A549 (cell line): ENCODE measurements at regions not wholly inside any gene's neighbourhood (a gene's known extent, or its start where the extent isn't known, plus 50 kb on each side); places are given as distances from the start of the nearest gene placed in this dataset.

Source experiments
- ATAC-seq, 2 experiments: fragments of 200-7000 bp in 1 of 2; fragments of >200 bp in 1 of 2; cut with Nextera tagmentation in 1 of 2; cut with Tn5 transposase in 1 of 2; 3 replicates each; pipeline versions ENCODE4 v1.8.0 to v1.9.1; 2018 to 2020; ENCODE audit warnings: mild to moderate bottlenecking in 1 of 2, moderate library complexity in 1 of 2
- CTCF ChIA-PET: fragments of 300-600 bp; sonication (Branson Sonifier 250); formaldehyde crosslinking; extraction: SDS; loops from one replicate; lab custom pipeline; 2021; ENCODE audit warnings: antibody characterized with exemption, inconsistent platforms; lab: Yijun Ruan, JAX
- POLR2A ChIA-PET: fragments of 350-600 bp; formaldehyde crosslinking; extraction: SDS; loops from one replicate; lab custom pipeline; 2021; ENCODE audit warnings: antibody characterized with exemption, inconsistent platforms; lab: Yijun Ruan, JAX
- DNase-seq, 2 experiments: peaks; one replicate each; pipeline versions ENCODE4 v3.0.0 to v3.0.0-alpha.2; 2011 to 2016; ENCODE audit warnings: low read depth in 1 of 2, low spot score in 1 of 2
- FAIRE-seq: peaks from 2 replicates; lab custom pipeline; 2011; peaks lifted over from hg19 to GRCh38; lab: Jason Lieb, UNC
- H3K27ac ChIP-seq, 2 experiments: fragments of >200 bp; sonication (Bioruptor Twin); formaldehyde crosslinking; 3 replicates each; pipeline ENCODE4 v1.5.1; 2016 to 2017
- H3K4me1 ChIP-seq: fragments of >200 bp; sonication (Bioruptor Twin); formaldehyde crosslinking; 3 replicates; pipeline ENCODE4 v1.6.1; 2016
- H3K4me2 ChIP-seq: fragments of >200 bp; sonication (Bioruptor Twin); formaldehyde crosslinking; 3 replicates; pipeline ENCODE4 v1.6.1; 2016
- H3K4me3 ChIP-seq: fragments of >200 bp; sonication (Bioruptor Twin); formaldehyde crosslinking; 3 replicates; pipeline ENCODE4 v1.5.1; 2016
- H3K9me3 ChIP-seq: fragments of >200 bp; sonication (Bioruptor Twin); formaldehyde crosslinking; 3 replicates; pipeline ENCODE4 v1.6.1; 2016
- CBX2 ChIP-seq: fragments of 200-600 bp; sonication (generic); IDR thresholded peaks from 2 replicates; pipeline ENCODE4 v1.6.1; 2016; ENCODE audit warnings: low read depth, mild to moderate bottlenecking, borderline replicate concordance
- EHMT2 ChIP-seq: fragments of 200-600 bp; sonication (generic); IDR thresholded peaks from 2 replicates; pipeline ENCODE4 v1.6.1; 2016; ENCODE audit warnings: antibody characterized with exemption, low read depth, mild to moderate bottlenecking, moderate library complexity
- EP300 ChIP-seq, 2 experiments: fragments of >200 bp; sonication (Bioruptor Twin); formaldehyde crosslinking; IDR thresholded peaks; 2 replicates in 1 of 2; 3 replicates in 1 of 2; pipeline ENCODE4 v1.6.1; 2016 to 2017
- FOSL2 ChIP-seq, 2 experiments: fragments of 450-650 bp in 1 of 2; fragments of >200 bp in 1 of 2; sonication (Bioruptor Twin) in 1 of 2; formaldehyde crosslinking; IDR thresholded peaks; 2 replicates each; pipeline versions ENCODE4 v1.5.0 to v1.6.1; 2016 to 2020; ENCODE audit warnings: mild to moderate bottlenecking in 1 of 2, moderate library complexity in 1 of 2
- HEYL ChIP-seq: fragments of 250-450 bp; sonication (Bioruptor Pico); IDR thresholded peaks from 2 replicates; pipeline ENCODE4 v1.8.0; 2021; ENCODE audit warnings: mild to moderate bottlenecking, moderate library complexity
- HOXB5 ChIP-seq: fragments of 250-450 bp; sonication (Bioruptor Pico); IDR thresholded peaks from 2 replicates; pipeline ENCODE4 v1.5.0; 2020; ENCODE audit warnings: mild to moderate bottlenecking, moderate library complexity
- JUN ChIP-seq, 2 experiments: fragments of >200 bp; sonication (Bioruptor Twin); formaldehyde crosslinking; IDR thresholded peaks; 2 replicates in 1 of 2; 3 replicates in 1 of 2; pipeline ENCODE4 v1.6.1; 2016 to 2017
- NR3C1 ChIP-seq: fragments of >200 bp; sonication (Bioruptor Twin); formaldehyde crosslinking; IDR thresholded peaks from 3 replicates; pipeline ENCODE4 v1.6.1; 2017
- TFCP2L1 ChIP-seq: fragments of 250-450 bp; sonication (Bioruptor Pico); IDR thresholded peaks from 2 replicates; pipeline ENCODE4 v1.5.0; 2021; ENCODE audit warnings: mild to moderate bottlenecking
- WGBS: methylation state at CpG from one replicate; pipeline ENCODE4 v1.1.6; 2017; ENCODE audit errors: missing lambda C conversion rate; 5-methylcytosine and 5-hydroxymethylcytosine counted together
- TF ChIP-seq, protein P1 (sequence below): fragments of >200 bp; sonication (Bioruptor Twin); formaldehyde crosslinking; IDR thresholded peaks from 3 replicates; pipeline ENCODE4 v1.5.1; 2016
- TF ChIP-seq, protein P2 (sequence below): IDR thresholded peaks from 2 replicates; pipeline ENCODE4 v1.6.1; 2012
- TF ChIP-seq, protein P3 (sequence below): fragments of 200-600 bp; sonication (generic); IDR thresholded peaks from 2 replicates; pipeline ENCODE4 v1.6.1; 2016; ENCODE audit warnings: antibody characterized with exemption, mild to moderate bottlenecking, moderate library complexity
- TF ChIP-seq, protein P4 (sequence below): fragments of >200 bp; sonication (Bioruptor Twin); formaldehyde crosslinking; IDR thresholded peaks from 2 replicates; pipeline ENCODE4 v1.6.1; 2016
- TF ChIP-seq, protein P5 (sequence below): IDR thresholded peaks from 2 replicates; pipeline ENCODE4 v1.6.1; 2012

DNA sequence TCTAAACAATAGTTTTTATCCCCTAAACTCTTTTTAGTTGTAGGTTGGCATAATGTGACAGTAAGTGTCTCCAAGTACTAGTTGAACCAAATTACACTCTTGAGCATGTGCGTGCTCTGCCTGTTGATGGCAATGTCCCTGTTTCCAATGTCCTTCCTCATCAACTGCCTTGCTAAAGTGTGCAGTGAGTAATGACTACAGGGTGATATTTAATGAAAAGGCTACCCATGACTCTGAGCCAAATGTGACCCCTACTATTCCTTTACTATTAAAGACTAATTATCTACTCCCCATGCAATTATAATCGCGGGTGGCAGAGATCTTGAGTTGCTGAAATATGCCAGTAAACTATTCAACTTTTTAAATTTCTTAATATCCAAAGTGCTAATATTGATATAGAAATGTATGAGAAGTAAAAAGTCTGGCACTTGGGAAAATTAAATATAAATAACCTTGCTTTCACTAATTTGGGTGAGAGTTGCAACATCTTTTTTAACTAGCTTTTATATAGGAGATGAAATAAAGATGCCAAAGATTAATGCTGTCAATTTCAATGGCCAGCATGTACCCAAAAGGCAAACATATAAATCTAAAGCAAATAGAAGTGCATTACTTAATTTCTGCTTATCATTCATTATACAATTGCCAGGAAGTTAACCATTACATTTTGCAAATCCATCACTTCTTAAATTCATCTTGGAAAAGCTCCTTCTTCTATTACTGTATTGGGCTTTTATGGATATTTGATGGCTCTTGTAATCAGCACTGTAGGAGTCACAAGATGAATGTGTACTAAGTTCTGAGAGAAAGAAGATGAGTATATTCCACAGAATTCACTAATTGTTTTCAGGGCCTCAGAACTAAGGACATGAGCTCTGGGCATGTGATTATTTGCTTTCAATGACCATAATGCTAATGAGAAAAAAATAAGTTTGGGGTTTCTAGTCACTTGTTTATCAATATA is 518.2 kb upstream of the NAALADL2 start:
- no peak overlapping the region for H3K27ac ChIP-seq
- CTCF ChIA-PET = no interaction called here
- no peaks in the 10 kb centered on the region for H3K4me1 ChIP-seq
- H3K4me3 ChIP-seq = no peak overlapping the region
- 51% methylated on average over 3 of the region's 3 CpGs for WGBS
- TF ChIP-seq, protein P1, sequence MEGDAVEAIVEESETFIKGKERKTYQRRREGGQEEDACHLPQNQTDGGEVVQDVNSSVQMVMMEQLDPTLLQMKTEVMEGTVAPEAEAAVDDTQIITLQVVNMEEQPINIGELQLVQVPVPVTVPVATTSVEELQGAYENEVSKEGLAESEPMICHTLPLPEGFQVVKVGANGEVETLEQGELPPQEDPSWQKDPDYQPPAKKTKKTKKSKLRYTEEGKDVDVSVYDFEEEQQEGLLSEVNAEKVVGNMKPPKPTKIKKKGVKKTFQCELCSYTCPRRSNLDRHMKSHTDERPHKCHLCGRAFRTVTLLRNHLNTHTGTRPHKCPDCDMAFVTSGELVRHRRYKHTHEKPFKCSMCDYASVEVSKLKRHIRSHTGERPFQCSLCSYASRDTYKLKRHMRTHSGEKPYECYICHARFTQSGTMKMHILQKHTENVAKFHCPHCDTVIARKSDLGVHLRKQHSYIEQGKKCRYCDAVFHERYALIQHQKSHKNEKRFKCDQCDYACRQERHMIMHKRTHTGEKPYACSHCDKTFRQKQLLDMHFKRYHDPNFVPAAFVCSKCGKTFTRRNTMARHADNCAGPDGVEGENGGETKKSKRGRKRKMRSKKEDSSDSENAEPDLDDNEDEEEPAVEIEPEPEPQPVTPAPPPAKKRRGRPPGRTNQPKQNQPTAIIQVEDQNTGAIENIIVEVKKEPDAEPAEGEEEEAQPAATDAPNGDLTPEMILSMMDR = no peak
- ATAC-seq (no peak), FAIRE-seq (no peak), DNase-seq (no peak)
- no peak overlapping the region for H3K4me2 ChIP-seq
- POLR2A ChIA-PET = no interaction called here
- H3K9me3 ChIP-seq = no peaks in the 10 kb centered on the region

DNA sequence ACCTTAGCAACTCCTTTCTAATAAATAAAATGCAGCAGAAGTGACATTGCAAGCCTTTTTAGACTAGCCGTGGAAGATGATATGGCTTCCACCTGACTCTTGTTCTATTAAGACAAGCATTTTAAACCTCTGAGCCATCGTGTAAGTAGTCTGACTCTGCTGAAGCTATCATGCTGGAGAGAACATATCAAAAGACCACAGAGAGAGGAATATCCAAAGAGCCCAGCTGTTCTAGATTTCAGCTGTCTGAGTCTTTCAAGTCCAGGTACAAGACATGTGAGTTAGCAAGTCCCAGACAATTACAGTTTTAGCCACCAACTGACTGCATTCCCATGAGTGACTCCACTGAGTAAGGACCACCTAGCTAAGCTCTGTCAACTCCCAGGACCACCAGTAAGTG is 517.0 kb upstream of the NAALADL2 start:
- POLR2A ChIA-PET = no interaction called here
- Histone ChIP-seq H3K4me1 (no peaks in the 10 kb centered on the region), H3K4me2 (no peak overlapping the region), H3K4me3 (no peak overlapping the region), H3K9me3 (no peaks in the 10 kb centered on the region), H3K27ac (no peak overlapping the region)
- WGBS = 47% methylated on average over 2 of the region's 2 CpGs
- CTCF ChIA-PET = no interaction called here
- DNase-seq = no peak
- ATAC-seq = no peak
- no peak for FAIRE-seq
- TF ChIP-seq NR3C1 (no peak), EP300 (IDR thresholded peaks at IDR 0.05) (no peak), HOXB5 (CRISPR knock-in tag) (no peak), CBX2 (no peak), HEYL (CRISPR knock-in tag) (no peak), FOSL2 (IDR thresholded peaks at IDR 0.05) (no peak), FOSL2 (CRISPR knock-in tag; IDR thresholded peaks at IDR 0.05) (no peak), JUN (IDR thresholded peaks at IDR 0.05) (no peak), EHMT2 (no peak), TFCP2L1 (CRISPR knock-in tag) (no peak)
- TF ChIP-seq, protein P2, sequence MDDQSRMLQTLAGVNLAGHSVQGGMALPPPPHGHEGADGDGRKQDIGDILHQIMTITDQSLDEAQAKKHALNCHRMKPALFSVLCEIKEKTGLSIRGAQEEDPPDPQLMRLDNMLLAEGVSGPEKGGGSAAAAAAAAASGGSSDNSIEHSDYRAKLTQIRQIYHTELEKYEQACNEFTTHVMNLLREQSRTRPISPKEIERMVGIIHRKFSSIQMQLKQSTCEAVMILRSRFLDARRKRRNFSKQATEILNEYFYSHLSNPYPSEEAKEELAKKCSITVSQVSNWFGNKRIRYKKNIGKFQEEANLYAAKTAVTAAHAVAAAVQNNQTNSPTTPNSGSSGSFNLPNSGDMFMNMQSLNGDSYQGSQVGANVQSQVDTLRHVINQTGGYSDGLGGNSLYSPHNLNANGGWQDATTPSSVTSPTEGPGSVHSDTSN = no peak
- TF ChIP-seq, protein P3, sequence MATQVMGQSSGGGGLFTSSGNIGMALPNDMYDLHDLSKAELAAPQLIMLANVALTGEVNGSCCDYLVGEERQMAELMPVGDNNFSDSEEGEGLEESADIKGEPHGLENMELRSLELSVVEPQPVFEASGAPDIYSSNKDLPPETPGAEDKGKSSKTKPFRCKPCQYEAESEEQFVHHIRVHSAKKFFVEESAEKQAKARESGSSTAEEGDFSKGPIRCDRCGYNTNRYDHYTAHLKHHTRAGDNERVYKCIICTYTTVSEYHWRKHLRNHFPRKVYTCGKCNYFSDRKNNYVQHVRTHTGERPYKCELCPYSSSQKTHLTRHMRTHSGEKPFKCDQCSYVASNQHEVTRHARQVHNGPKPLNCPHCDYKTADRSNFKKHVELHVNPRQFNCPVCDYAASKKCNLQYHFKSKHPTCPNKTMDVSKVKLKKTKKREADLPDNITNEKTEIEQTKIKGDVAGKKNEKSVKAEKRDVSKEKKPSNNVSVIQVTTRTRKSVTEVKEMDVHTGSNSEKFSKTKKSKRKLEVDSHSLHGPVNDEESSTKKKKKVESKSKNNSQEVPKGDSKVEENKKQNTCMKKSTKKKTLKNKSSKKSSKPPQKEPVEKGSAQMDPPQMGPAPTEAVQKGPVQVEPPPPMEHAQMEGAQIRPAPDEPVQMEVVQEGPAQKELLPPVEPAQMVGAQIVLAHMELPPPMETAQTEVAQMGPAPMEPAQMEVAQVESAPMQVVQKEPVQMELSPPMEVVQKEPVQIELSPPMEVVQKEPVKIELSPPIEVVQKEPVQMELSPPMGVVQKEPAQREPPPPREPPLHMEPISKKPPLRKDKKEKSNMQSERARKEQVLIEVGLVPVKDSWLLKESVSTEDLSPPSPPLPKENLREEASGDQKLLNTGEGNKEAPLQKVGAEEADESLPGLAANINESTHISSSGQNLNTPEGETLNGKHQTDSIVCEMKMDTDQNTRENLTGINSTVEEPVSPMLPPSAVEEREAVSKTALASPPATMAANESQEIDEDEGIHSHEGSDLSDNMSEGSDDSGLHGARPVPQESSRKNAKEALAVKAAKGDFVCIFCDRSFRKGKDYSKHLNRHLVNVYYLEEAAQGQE = no peak
- TF ChIP-seq, protein P4, sequence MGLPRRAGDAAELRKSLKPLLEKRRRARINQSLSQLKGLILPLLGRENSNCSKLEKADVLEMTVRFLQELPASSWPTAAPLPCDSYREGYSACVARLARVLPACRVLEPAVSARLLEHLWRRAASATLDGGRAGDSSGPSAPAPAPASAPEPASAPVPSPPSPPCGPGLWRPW = no peak
- TF ChIP-seq, protein P5, sequence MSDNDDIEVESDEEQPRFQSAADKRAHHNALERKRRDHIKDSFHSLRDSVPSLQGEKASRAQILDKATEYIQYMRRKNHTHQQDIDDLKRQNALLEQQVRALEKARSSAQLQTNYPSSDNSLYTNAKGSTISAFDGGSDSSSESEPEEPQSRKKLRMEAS = no peak
